Adrenal gland (tissue), 9 donors: ENCODE measurements at regions not wholly inside any gene's neighbourhood (a gene's known extent, or its start where the extent isn't known, plus 50 kb on each side); places are given as distances from the start of the nearest gene placed in this dataset.

ENCODE experiments used
- DNase-seq, 7 donors: peaks; one replicate each; pipeline ENCODE4 v3.0.0-alpha.2; 2019 to 2020
- H3K27ac ChIP-seq, 5 donors: fragments of 200-600 bp; sonication (generic) in 4 of 5; 1 replicate in 3 of 5; 2 replicates in 2 of 5; pipeline versions ENCODE4 v1.5.1 to v1.8.0; 2016 to 2020; ENCODE audit warnings: mild to moderate bottlenecking in 1 of 5
- H3K27me3 ChIP-seq: fragments of 200-600 bp; 2 replicates; pipeline ENCODE4 v1.8.0; 2021
- H3K36me3 ChIP-seq, 2 donors: fragments of 200-600 bp; replicated peaks in 1 of 2; 1 replicate in 1 of 2; 2 replicates in 1 of 2; pipeline versions ENCODE4 v1.5.1 to v1.8.0; 2018 to 2022
- H3K4me1 ChIP-seq, 2 donors: fragments of 200-600 bp; replicated peaks in 1 of 2; 1 replicate in 1 of 2; 2 replicates in 1 of 2; pipeline versions ENCODE4 v1.5.1 to v1.8.0; 2018 to 2021
- H3K4me3 ChIP-seq, 4 donors: fragments of 200-600 bp; sonication (generic) in 3 of 4; one replicate each; pipeline ENCODE4 v1.5.1; 2016 to 2018
- H3K9me3 ChIP-seq, 3 donors: fragments of 200-600 bp; sonication (generic) in 1 of 3; replicated peaks in 1 of 3; 1 replicate in 2 of 3; 2 replicates in 1 of 3; pipeline versions ENCODE4 v1.5.1 to v1.8.0; 2016 to 2021
- POLR2A ChIP-seq, 2 donors: fragments of 450-650 bp; IDR thresholded peaks; one replicate each; pipeline ENCODE4 v1.6.1; 2017; ENCODE audit warnings: antibody characterized with exemption in 2 of 2, mild to moderate bottlenecking in 2 of 2, moderate library complexity in 1 of 2
- WGBS, 4 donors: extraction: QIAGEN DNeasy Blood & Tissue Kit in 2 of 4; methylation state at CpG; one replicate each; pipeline versions ENCODE4 v1.1.5 to v1.1.7; 2013 to 2017; 5-methylcytosine and 5-hydroxymethylcytosine counted together
- intact Hi-C, 2 donors: fragments of 100-400 bp; cut with DNase I; formaldehyde crosslinking; loops; one replicate each; pipeline versions ENCODE4 v1.14.1 to v1.15.0; 2022 to 2023
- TF ChIP-seq, protein P1 (sequence below), 6 experiments: fragments of 450-650 bp in 4 of 6; fragments of 200-600 bp in 2 of 6; sonication (generic) in 1 of 6; IDR thresholded peaks; 1 replicate in 5 of 6; 2 replicates in 1 of 6; pipeline versions ENCODE4 v1.5.1 to v1.8.0; 2016 to 2021; ENCODE audit warnings: antibody characterized with exemption in 6 of 6, mild to moderate bottlenecking in 2 of 6, moderate library complexity in 1 of 6
- donor health status: healthy with polysubstance abuse.
- donor health status: Bipolar disorder and iron deficiency.
- donor health status: DM: yes; HTN: yes; CAD: no.
- donor health status: DM: no; HTN: no; CAD: no.
- donor health status: DM: no; HTN: no; CAD: no.

DNA sequence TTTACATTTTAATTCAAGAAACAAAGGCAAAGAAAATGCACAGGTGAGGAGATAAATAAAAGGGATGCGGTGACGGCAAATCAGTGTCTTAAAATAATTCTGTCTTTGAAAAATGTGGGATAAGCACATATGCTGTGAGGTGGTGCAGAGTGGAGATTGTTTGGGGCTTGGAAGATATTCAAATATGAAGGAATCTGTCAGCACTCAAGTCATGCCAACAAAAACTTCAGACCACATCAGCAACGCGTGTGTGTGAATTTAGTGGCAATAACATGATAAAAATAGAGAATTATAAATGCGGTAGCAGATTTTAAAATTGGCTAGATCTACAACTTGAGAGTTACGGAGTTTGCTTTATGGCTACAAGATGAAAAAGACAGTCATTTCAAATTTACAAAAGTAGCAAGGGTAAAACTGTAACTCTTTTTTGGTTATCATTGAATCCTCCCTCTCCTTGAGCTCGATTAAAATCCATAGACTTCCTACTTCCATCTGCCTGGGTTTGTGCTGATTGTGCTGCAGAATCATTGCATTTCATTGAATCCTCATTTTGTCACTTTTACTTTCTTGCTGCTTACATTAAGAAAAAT lies 71.5 kb upstream of the VCX2 start:
- 77 to 79% (median 78%) methylated on average over 7 of the region's 7 CpGs for WGBS, 4 donors
- intact Hi-C loops, result no loop called here

DNA sequence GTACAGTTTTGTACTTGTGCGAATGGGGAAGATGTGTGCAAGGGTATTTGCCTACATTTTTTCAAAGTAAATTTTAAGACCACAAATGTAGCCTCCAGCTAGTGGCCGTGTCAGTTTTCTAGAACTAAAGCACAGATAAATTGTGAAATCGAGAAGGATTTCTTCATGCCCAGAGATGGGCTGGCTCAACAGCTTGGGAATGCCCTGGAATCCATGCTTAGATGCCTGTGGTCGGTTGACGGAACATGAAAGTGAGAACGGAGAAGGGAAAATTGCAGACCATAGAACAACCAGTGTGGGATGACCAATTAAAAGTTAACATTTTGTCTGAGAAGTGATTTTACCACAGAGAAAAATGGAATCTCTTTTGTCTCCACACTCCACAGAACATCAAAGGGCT lies 73.2 kb upstream of the VCX2 start:
- no peaks in the 10 kb centered on the region for H3K4me1 ChIP-seq
- H3K27ac ChIP-seq, result no peak overlapping the region
- intact Hi-C loops, result no loop called here
- H3K9me3 ChIP-seq, result no peaks in the 10 kb centered on the region
- no peaks in the 10 kb centered on the region for H3K36me3 ChIP-seq
- WGBS, 4 donors, result 82 to 94% (median 91%) methylated on average over 6 of the region's 6 CpGs
- H3K4me3 ChIP-seq, result no peak overlapping the region
- TF ChIP-seq, protein P1, sequence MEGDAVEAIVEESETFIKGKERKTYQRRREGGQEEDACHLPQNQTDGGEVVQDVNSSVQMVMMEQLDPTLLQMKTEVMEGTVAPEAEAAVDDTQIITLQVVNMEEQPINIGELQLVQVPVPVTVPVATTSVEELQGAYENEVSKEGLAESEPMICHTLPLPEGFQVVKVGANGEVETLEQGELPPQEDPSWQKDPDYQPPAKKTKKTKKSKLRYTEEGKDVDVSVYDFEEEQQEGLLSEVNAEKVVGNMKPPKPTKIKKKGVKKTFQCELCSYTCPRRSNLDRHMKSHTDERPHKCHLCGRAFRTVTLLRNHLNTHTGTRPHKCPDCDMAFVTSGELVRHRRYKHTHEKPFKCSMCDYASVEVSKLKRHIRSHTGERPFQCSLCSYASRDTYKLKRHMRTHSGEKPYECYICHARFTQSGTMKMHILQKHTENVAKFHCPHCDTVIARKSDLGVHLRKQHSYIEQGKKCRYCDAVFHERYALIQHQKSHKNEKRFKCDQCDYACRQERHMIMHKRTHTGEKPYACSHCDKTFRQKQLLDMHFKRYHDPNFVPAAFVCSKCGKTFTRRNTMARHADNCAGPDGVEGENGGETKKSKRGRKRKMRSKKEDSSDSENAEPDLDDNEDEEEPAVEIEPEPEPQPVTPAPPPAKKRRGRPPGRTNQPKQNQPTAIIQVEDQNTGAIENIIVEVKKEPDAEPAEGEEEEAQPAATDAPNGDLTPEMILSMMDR (IDR thresholded peaks at IDR 0.05), result no peak
- no peak for TF ChIP-seq POLR2A (IDR thresholded peaks at IDR 0.05)
- DNase-seq, result no peak
- H3K27me3 ChIP-seq, result no peaks in the 10 kb centered on the region

More for the DNA sequence above, 71.5 kb upstream of the VCX2 start:
- Histone ChIP-seq H3K4me3 (no peak overlapping the region), H3K36me3 (no peaks in the 10 kb centered on the region), H3K27ac (no peak overlapping the region), H3K4me1 (no peaks in the 10 kb centered on the region), H3K27me3 (no peaks in the 10 kb centered on the region), H3K9me3 (no peaks in the 10 kb centered on the region)
- no peak for DNase-seq
- TF ChIP-seq, protein P1 (IDR thresholded peaks at IDR 0.05), result no peak
- TF ChIP-seq POLR2A (IDR thresholded peaks at IDR 0.05), result no peak

DNA sequence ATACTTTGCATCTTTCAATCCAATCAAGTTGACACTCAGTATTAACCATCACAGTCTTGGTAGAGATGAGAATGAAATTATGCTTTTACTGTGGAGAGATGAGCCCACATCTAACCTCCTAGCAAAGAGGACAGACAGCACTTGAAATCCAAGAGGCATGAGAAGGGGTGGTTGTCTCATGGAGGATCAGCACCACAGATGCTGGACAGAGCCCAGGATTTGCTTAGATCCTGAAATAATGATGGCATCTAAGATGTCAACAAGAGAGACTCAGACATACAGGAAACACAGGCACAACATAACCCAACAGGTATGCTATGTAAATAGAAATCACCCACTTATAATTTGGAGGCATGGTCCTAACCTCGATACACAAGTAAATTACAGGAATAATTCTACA lies 74.3 kb upstream of the VCX2 start:
- TF ChIP-seq, protein P1 (IDR thresholded peaks at IDR 0.05), result no peak
- TF ChIP-seq POLR2A (IDR thresholded peaks at IDR 0.05), result no peak
- Histone ChIP-seq H3K27ac (no peak overlapping the region), H3K9me3 (no peaks in the 10 kb centered on the region), H3K36me3 (no peaks in the 10 kb centered on the region), H3K27me3 (no peaks in the 10 kb centered on the region), H3K4me1 (no peaks in the 10 kb centered on the region), H3K4me3 (no peak overlapping the region)
- intact Hi-C loops, result no loop called here
- no peak for DNase-seq
- 86 to 96% (median 91%) methylated on average over 1 of the region's 1 CpG for WGBS, 4 donors

DNA sequence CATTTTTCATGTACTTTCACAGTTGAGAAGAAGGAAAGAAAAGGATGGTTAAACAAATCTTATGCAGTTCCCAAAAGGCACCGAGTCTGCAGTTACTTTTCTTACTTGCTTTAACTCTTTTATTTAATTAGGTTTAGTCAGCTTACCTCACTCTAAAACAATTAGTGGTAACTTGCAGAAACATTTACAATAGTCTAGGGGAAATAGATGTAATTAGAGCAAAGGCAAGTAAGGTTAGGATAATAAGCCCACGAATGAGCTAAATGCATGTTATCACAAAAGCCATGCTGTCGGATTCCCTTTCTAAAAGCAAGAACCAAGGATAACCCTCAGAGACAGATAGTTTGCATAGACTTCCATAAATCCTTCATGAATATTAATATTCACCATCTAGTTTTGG lies 82.0 kb upstream of the VCX2 start:
- H3K9me3 ChIP-seq, result no peaks in the 10 kb centered on the region
- no peaks in the 10 kb centered on the region for H3K36me3 ChIP-seq
- no peaks in the 10 kb centered on the region for H3K27me3 ChIP-seq
- no peak for DNase-seq
- H3K4me1 ChIP-seq, result no peaks in the 10 kb centered on the region
- no peak for TF ChIP-seq POLR2A (IDR thresholded peaks at IDR 0.05)
- TF ChIP-seq, protein P1 (IDR thresholded peaks at IDR 0.05), result no peak
- no peak overlapping the region for H3K4me3 ChIP-seq
- H3K27ac ChIP-seq, result no peak overlapping the region
- 71 to 88% (median 80%) methylated on average over 3 of the region's 3 CpGs for WGBS, 4 donors
- intact Hi-C loops, result no loop called here
